GM12892 (cell line): ENCODE measurements at regions not wholly inside any gene's neighbourhood (a gene's known extent, or its start where the extent isn't known, plus 50 kb on each side); places are given as distances from the start of the nearest gene placed in this dataset.

Source experiments
- DNase-seq: peaks from one replicate; pipeline ENCODE4 v3.0.0; 2011; ENCODE audit not compliant: insufficient read length
- FAIRE-seq: peaks from 2 replicates; lab custom pipeline; 2011; peaks lifted over from hg19 to GRCh38; lab: Jason Lieb, UNC
- POLR2A ChIP-seq: IDR thresholded peaks from 2 replicates; pipeline ENCODE4 v1.6.1; 2011; ENCODE audit warnings: low read depth, low read length, control low read depth
- POLR2AphosphoS5 ChIP-seq: IDR thresholded peaks from 2 replicates; pipeline ENCODE4 v1.6.1; 2011; ENCODE audit warnings: low read depth, low read length, control low read depth
- TAF1 ChIP-seq: IDR thresholded peaks from 2 replicates; pipeline ENCODE4 v1.6.1; 2011; ENCODE audit warnings: low read depth, mild to moderate bottlenecking, control low read depth, low read length, borderline replicate concordance

DNA sequence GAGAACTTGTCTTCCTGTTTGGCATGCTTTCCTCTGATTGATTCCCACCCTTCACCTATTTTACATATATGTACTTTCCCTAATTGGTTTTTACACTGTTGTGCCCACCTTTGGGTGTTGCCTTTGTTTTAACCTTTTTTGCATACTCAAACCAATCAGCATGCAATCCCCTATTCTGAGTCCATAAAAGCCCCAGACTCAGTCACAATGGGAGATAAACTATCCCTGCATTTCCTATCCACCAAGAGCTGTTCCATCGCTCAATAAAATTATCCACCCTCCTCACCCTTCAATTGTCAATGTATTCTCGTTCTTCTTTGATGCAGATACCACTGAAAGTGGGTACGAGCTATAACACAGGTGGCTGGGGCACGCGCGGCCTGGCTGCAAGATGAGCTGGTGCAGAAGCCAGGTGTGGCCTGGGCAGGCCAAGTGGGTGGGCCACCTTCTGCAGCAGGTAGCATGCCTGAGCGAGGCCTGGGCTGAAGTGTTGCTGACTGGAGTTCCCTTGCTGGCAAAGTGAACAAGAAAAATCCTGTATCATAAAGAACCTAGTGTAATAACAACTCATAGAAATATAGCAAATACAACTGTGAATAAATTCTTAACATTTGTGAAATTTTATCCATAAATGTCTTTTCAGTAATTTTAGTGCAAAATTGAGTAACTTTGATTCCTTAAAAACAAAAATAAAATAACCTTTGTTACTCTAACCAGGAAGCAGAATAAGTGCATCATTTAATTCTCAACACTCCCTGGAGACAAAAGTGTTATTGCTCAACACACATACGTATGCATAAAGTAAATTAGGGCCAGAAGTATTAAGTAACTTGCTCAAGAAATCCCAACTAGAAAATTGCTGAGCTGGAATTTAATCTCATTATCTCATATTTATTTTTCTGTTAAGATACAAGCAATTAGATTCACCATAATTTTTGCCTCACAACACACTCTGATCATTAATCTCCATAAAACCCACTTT, 685.3 kb upstream of the EDIL3 start:
- FAIRE-seq: no peak
- TF ChIP-seq TAF1 (no peak), POLR2AphosphoS5 (no peak), POLR2A (no peak)

DNA sequence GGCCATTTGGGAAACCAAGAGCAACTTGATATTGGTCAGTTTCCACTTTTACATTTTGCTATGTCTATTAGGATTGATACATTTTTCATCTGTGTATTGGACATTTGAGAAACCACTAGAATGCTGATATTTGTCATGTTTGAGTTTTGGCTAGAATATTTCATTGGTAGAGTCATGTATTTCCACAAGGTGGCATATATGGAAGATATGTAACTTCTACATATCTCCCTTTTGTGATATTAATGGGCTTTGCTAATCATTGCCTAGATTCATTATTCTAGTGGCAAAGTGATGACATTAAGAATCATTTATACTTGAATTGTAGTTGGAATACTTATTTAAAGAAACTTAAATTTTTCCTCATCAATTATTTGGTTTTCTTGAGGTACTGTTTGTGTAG, 692.9 kb upstream of the EDIL3 start:
- FAIRE-seq: no peak
- DNase-seq: no peak
- TF ChIP-seq POLR2AphosphoS5: no peak
- TF ChIP-seq TAF1: no peak
- TF ChIP-seq POLR2A: no peak

More for the DNA sequence above, 685.3 kb upstream of the EDIL3 start:
- DNase-seq: no peak

- FAIRE-seq: no peak
- TF ChIP-seq POLR2A (no peak), POLR2AphosphoS5 (no peak), TAF1 (no peak)
- no peak for DNase-seq
Measured at GRCh38 chr5:85096421-85096820, 711.7 kb upstream of the EDIL3 start.

DNA sequence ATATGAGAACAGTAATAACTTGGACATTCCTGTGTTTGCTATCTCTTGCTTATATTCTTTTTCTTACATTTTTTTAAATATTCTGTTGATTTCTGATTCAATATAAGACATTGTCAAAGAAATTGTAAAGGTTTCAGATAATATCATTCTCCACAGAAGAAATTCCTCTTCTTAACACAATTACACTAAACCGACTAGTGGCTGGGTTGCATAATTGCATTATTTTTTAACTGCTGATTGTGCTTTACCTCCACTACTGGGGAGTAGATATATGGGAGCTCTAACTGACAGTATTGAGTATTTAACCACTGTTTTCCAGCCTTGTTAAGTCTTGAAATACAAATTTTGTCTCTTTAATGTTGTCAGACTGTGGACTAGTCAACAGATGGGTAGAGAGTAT, 723.8 kb upstream of the EDIL3 start:
- TF ChIP-seq POLR2A (no peak), TAF1 (no peak), POLR2AphosphoS5 (no peak)
- DNase-seq (no peak), FAIRE-seq (no peak)

DNA sequence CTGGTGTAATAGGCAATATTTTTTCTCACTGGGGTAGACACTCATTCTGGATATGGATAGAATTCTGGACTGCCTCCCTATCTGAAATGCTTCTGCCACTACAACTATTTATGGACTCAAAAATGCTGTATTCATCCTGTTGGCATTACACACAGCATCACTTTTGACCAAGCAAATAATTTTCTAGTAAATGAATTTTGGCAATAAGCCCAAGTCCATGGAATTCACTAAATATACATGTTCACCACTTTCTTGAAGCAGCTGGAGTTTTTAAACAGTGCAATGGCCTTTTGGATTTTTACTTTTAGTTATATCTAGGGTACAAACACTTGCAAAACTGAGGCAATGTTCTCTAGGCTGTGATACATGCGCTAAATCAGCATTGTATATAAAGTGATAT, 724.9 kb upstream of the EDIL3 start:
- FAIRE-seq (no peak), DNase-seq (no peak)
- TF ChIP-seq POLR2A: no peak
- TF ChIP-seq POLR2AphosphoS5: no peak
- no peak for TF ChIP-seq TAF1

DNA sequence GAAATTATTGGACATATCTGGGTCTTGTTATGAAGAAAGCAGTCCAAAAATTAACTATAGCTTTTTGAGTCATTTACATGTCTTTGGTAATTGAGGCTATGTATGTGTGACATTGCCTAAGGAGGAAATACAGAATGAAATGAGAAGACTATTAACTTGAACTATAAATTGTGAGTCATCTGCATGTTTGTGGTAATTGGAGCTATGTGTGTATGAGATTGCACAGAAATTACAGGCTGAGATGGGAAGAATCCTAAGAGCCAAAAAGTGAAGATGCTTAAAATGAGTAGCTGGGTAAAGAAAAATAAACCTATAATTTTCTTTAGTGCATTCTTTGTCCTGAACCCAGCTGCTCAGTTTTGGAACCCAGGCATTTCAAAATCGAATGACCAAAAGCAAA, 747.6 kb upstream of the EDIL3 start:
- TF ChIP-seq TAF1: no peak
- no peak for TF ChIP-seq POLR2AphosphoS5
- TF ChIP-seq POLR2A: no peak
- DNase-seq (no peak), FAIRE-seq (no peak)

- no peak for FAIRE-seq
- no peak for DNase-seq
- TF ChIP-seq TAF1 (no peak), POLR2AphosphoS5 (no peak), POLR2A (no peak)
Measured at GRCh38 chr5:85140471-85140870, 755.8 kb upstream of the EDIL3 start.

DNA sequence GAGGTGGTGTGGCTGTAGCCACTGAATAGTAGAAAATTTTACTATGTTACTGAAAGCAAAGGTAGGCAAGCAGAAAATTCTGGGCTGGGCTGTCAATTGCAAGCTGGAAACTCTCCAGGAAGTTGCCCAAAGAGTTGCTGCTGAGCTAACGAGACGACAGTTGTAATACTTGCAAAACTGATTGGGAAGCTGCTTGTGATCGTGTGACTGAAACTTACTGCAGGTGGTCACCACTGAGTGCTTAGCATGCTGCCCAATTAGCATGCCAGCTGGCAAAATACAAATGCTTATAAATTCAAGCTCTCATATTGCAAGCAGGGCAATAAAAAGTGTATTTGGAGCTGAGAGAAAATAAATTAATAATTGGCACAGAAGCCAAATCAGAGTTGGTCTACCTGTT, 758.5 kb upstream of the EDIL3 start:
- no peak for TF ChIP-seq POLR2A
- TF ChIP-seq TAF1: no peak
- TF ChIP-seq POLR2AphosphoS5: no peak
- DNase-seq (no peak), FAIRE-seq (no peak)

GRCh38 chr5:85148701-85149100, 764.0 kb upstream of the EDIL3 start:
- DNase-seq (no peak), FAIRE-seq (no peak)
- no peak for TF ChIP-seq POLR2A
- TF ChIP-seq TAF1: no peak
- no peak for TF ChIP-seq POLR2AphosphoS5

DNA sequence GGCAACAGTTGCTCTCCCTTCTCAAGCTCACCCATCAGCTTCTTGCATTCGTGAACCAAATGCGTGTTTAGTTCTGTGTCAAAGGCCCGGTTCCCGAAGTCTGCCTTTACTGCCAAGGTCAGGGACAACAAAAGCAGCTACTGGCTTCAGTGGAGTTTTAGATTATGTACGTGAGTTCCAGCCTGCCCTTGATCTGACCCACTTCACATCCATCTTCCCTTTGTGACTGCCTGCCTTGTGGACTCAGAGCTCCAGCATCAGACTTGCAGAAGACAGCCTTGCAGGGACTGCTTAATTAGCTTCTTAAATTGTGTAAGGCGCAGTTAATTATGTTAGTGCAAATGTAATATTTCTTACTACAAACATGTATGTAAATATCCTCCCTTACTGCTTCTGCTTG, 774.7 kb upstream of the EDIL3 start:
- TF ChIP-seq POLR2A: no peak
- no peak for TF ChIP-seq TAF1
- TF ChIP-seq POLR2AphosphoS5: no peak
- FAIRE-seq (no peak), DNase-seq (no peak)

- no peak for TF ChIP-seq POLR2A
- no peak for TF ChIP-seq POLR2AphosphoS5
- TF ChIP-seq TAF1: no peak
- no peak for DNase-seq
- FAIRE-seq: no peak
Measured at GRCh38 chr5:85168474-85168873, 783.8 kb upstream of the EDIL3 start.

DNA sequence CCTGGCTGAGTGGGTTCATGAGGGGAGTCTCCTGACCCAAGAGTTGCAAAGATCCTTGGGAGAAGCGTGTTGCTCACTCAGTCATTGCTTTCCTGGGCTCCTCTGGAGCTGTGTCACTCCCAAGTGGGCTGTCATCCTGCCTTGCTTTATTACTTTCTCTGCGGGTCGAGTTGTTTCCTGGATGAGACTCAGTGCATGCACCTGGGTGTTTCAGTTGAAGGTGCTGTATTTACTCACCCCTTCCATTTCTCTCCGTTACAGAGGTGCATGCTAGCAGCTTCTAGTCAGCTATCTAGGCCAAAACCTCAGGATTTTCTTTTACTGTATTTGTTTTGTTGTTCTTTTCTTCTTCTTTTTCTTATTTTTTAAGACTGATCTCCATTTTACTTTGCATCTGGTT, 785.5 kb upstream of the EDIL3 start:
- TF ChIP-seq POLR2A: no peak
- TF ChIP-seq POLR2AphosphoS5: no peak
- no peak for TF ChIP-seq TAF1
- no peak for FAIRE-seq

DNA sequence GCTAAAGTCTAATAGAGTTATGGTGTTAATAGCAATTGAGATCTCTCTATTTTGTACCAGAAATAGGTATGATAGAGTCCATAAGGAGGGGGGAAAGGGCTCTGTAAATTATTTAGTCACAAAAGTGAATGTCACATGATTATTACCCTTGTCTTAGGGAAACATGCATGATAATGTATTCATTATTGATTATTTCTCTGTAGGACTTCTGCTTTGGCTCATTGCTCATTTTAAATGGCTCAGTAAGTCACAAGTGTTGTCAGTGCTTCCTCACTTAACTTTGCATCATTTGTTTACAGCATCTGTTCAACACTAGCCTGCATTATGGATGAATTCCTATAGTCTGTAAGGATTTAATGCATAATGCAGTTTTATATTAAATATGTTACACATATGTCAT, 788.8 kb upstream of the EDIL3 start:
- no peak for FAIRE-seq

More for the DNA sequence above, 785.5 kb upstream of the EDIL3 start:
- no peak for DNase-seq

More for the DNA sequence above, 788.8 kb upstream of the EDIL3 start:
- no peak for DNase-seq
- TF ChIP-seq POLR2A (no peak), POLR2AphosphoS5 (no peak)
